GM18507 (cell line): ENCODE measurements at regions not wholly inside any gene's neighbourhood (a gene's known extent, or its start where the extent isn't known, plus 50 kb on each side); places are given as distances from the start of the nearest gene placed in this dataset.
"Not testable (repeated sequence)": the region's sequence is repeated elsewhere in the genome, so short reads cannot be mapped to it uniquely, and the experiment has no call there.

ENCODE experiments used
- DNase-seq: peaks from one replicate; pipeline ENCODE4 v3.0.0; 2011; ENCODE audit warnings: low read depth; ENCODE audit not compliant: insufficient read length; ENCODE audit errors: extremely low spot score
- FAIRE-seq: peaks from 2 replicates; lab custom pipeline; 2011; peaks lifted over from hg19 to GRCh38; lab: Jason Lieb, UNC

DNA sequence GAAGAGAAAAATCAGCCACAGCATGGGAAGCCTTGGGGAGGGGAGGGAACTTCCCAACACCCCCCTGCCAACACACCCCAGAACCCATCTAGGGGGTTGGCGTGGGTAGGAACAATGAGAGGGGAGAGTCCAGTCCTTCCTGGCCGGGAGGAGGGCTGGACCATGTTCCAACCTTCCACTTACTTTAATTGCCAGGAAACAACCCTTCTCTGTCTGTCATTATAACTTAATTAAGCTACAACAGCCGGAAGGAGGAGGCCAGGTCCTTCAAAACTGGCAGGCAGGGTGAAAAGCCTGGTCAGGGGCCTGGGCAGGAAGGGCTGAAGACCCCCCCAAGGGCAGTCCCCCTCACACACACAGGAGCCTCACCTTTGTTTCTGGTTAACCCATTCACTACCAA is 447.0 kb downstream of the SOX9 start:
- FAIRE-seq = no peak
- no peak for DNase-seq

DNA sequence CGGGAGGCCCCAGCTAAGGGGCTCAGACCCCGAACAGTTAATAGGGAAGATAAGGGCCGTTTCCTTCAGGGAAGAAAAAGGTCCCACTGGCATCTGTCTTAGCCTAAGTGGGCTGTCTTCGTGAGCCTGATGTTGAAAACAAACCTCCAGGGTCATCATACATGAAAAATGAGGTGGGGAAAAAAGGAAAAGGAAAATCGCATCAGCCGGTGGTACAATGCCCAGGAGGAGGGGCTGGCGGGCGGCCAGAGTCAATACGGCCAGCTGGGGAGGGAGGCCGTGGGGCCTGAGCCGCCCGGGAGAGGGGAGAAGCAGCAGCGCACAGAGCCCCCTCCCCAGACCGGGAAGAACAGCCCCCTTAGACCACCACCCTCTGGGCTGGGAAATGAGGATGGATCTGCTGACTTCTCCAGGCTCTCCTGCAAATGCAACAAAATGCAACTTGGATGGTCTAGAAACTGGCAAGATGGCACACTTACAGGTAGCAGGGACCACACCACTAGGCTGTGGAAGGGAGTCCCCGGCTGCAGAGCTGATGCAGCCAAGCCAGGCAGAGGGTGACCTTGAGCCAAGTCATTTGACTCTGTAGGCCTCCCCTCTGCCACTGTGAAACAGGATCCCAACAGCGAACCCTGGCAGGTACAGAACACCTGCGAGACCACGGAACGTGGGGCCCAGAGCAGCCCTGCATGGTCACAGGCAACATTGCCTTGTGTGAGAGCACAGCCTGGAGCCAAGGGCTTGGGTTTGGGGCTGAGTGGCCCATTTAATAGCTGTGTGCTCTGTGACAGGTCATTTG is 448.5 kb downstream of the SOX9 start:
- DNase-seq (no peak), FAIRE-seq (no peak)

- FAIRE-seq (no peak), DNase-seq (no peak)
These were observed 451.1 kb downstream of the SOX9 start for GRCh38 chr17:72571813-72572396.

DNA sequence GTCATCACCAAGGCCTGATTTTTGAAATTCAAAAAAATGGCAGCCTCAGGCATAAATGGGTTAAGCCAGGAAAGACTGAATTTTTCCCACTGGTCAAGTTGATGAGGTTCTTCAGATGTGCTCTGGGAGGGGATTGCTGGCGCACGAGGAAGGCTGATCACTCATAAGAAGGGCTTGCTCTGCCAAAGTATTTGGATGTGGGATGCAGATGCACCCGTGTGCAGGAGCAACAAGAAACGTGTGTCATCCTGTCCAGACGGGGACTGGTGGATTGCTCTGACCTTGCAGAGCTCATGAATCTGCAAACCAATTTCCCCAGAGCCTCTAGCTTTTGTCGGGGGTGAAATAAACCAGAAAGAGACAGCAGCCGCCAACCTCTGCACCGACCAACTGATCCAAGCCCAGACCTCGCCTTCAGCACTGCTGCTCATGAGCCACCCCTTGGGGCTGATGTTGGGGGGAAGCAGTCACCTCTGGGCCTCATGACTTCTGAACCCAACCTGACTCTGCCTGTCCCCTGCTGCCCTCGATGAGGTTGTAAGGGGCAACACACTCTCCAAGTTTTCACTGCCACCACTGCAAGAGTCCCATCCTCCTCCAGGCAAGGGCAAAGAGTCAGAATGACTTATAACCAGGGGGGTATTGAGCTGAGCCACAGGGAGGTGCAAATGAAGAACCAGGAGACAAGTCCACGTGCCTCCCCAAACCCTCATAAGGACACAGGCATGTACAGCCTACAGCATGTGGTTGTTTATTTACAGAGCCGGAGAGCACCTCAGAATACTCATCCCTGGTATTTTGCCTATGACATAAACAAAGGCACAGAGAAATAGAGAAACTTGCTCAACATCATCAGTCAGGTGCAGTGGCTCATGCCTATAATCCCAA is 452.0 kb downstream of the SOX9 start:
- no peak for FAIRE-seq
- DNase-seq = no peak

GRCh38 chr17:72573492-72573801 is 452.6 kb downstream of the SOX9 start:
- FAIRE-seq, DNase-seq: not testable (repeated sequence)

GRCh38 chr17:72574675-72575510 is 454.1 kb downstream of the SOX9 start:
- DNase-seq (no peak), FAIRE-seq (no peak)

GRCh38 chr17:72575542-72576233 is 454.9 kb downstream of the SOX9 start:
- FAIRE-seq (no peak), DNase-seq (no peak)

DNA sequence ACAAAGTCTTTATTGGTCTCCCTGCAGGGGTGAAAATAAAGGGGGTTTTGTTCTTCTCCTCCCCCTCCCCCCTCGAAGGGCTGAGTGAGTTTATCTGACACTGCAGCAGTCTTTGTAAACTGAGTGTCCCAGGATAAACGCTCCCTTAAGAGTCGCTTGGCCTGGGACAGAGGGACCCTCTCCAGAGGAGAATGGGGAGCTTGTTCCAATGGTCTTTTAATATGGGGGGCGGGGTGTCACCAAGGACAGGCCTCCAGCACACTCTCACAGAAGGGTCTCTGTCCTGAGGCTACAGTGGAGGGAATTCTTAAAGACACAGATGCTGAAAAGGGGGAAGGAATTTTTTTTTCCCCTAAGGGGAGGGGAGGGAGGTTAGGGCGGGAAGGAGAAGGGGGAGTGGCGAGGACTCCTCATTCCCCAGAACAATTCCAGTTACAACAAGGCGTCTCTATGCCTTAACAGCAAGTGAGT is 455.5 kb downstream of the SOX9 start:
- DNase-seq = no peak
- no peak for FAIRE-seq

DNA sequence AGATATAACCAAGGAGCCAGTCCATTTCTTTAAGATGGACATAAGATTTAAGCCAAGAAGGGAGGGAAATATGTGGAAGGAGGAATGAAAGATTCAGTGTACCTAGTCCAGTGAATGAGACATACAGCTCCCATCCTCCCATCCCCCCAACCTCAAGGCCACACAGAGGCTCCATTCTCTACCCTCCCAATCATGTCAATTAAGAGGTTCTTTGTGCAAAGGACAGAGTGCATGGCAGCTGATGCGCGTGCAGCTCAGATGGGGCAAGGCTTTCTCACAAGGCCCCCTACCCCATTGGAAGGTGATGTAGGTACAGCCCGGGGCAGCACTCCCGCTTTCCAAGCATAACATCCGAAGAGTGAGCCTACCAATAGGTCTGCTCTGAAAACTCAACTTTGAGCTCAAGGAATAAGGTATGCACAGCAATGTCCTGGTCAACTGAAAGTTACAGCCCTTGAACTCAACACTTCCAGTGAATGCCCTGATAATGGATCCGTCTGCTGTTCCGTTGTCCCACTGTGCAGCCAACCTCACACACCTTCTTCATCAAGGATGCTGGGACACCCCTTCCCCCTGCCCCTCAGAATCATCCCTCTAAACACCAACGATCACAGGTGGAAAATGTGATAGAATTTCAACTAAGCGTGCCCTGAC is 458.1 kb downstream of the SOX9 start:
- FAIRE-seq (no peak), DNase-seq (no peak)

- FAIRE-seq = no peak
- DNase-seq = no peak
These were observed 459.1 kb downstream of the SOX9 start for GRCh38 chr17:72579990-72580320.

DNA sequence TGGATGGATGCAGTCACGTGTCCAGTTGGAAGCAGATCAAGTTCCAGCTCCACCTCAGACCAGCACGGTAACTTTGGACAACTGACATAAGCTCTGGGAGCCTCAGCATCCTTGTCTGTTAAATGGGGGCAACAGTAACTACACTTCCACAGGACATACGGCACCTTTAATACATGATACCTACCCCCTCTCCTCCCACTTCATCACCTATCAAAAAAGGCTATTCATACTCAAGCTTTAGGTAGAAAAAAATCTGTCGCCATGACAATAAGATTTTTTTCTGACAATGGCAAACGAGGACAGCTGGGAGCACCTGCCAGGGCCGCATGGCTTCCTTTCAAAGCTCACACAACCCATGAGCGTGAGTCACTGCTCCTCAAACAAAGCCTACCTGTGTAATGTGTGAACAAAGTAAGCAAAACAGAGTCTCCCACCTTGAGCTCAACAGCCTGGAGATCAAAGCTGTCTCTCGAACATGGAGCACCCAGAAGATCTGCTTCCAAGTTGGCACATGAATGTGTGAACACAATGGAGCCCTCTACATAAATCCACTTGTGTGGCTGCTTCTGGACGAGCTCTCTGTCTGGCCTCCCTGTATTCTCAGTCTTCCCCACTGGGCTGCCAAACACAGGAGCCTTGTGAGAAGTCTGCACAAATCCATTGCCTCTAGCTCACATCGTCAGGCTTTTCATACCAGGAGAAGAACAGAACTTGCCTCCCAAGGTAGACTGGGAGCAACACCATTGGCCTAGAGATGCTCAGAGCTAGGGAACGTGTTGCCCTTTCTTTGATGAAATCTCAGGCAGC is 459.7 kb downstream of the SOX9 start:
- no peak for DNase-seq
- no peak for FAIRE-seq

- no peak for FAIRE-seq
- DNase-seq = no peak
These were observed 466.3 kb downstream of the SOX9 start for GRCh38 chr17:72587156-72587555.

DNA sequence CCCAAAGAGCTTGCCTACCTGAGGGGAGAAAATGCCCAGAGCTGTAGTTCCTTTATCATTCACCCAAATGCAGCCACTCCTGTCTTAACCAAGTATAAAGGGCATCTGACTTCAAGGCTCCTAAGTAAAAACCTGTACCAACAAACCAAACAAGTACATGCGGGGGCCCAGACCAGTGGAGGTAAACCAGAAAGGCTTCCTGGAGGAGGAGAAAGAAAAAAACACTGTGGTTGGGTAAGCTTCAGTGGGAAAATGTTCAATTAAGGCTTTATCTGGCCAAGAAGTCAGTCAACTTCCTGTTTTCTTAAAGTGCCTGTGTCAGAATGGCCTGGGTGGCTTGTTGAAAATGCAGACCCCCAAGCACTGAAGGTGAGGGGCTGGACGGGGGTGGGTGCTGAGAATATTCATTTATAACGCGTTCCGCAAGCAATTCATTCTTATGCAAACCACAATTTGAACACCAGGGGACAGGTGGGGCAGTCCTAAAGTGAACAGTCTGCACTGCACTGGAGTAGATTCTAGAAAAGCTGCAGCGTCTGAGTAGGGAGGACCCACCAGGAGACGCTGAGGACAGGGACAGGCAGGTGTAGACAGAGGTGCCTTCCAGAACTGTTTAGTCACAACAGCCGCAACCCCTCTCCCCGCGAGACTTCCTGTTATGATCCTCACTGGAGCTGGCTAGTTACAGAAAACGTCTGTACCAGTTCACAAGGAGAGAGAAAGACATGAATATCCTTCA is 467.1 kb downstream of the SOX9 start:
- FAIRE-seq = no peak
- no peak for DNase-seq

GRCh38 chr17:72588561-72588960 is 467.7 kb downstream of the SOX9 start:
- DNase-seq (no peak), FAIRE-seq (no peak)

DNA sequence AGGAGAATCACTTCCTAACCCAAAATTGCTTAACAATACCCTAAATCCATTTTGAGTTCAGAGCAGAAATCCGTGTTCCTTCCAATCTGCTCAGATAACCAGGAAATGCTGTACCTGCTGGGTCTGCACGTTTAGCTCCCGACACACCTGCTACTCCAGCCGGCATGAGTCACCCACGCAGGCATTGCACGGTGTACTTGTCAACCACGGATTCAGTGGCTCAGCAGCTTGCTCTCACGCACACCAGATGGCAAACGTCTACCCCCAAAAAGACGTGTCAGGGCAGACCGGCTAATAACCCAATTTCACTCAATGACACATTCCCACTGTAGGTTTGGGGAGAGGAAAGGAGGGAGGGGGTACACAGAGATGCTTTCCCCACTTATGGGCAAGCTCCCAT is 468.1 kb downstream of the SOX9 start:
- FAIRE-seq = no peak
- DNase-seq = no peak

GRCh38 chr17:72590382-72590781 is 469.6 kb downstream of the SOX9 start:
- no peak for DNase-seq
- FAIRE-seq = no peak

GRCh38 chr17:72590882-72591281 is 470.1 kb downstream of the SOX9 start:
- FAIRE-seq = no peak
- DNase-seq = no peak
